HEK293 (cell line): ENCODE measurements at regions not wholly inside any gene's neighbourhood (a gene's known extent, or its start where the extent isn't known, plus 50 kb on each side); places are given as distances from the start of the nearest gene placed in this dataset.

Experiments
- CTCF ChIA-PET: fragments of 350-600 bp; formaldehyde crosslinking; extraction: SDS; loops from one replicate; lab custom pipeline; 2021; ENCODE audit warnings: antibody characterized with exemption; lab: Yijun Ruan, JAX
- POLR2A ChIA-PET: fragments of 300-600 bp; formaldehyde crosslinking; extraction: SDS; loops from one replicate; lab custom pipeline; 2020; ENCODE audit warnings: antibody characterized with exemption, inconsistent platforms; lab: Yijun Ruan, JAX
- H3K27ac ChIP-seq: fragments of 200-500 bp; sonication (Bioruptor generic); 2 replicates; pipeline ENCODE4 v1.5.1; 2014; ENCODE audit warnings: low read depth, low read length, control low read depth, inconsistent platforms; ENCODE audit errors: extremely low read depth
- H3K36me3 ChIP-seq, 2 experiments: fragments of 200-500 bp in 1 of 2; sonication (Bioruptor generic) in 1 of 2; 1 replicate in 1 of 2; 2 replicates in 1 of 2; pipeline ENCODE4 v1.5.1; 2014 to 2017; ENCODE audit warnings: inconsistent platforms in 2 of 2, low read length in 2 of 2; ENCODE audit not compliant: control insufficient read depth in 2 of 2, insufficient read depth in 1 of 2
- H3K4me1 ChIP-seq: fragments of 200-500 bp; sonication (Bioruptor generic); 2 replicates; pipeline ENCODE4 v1.5.1; 2014; ENCODE audit warnings: mild to moderate bottlenecking, low read length, inconsistent platforms; ENCODE audit not compliant: control insufficient read depth, insufficient read depth
- H3K4me3 ChIP-seq: 2 replicates; pipeline ENCODE4 v1.5.1; 2011; ENCODE audit warnings: low read depth, mild to moderate bottlenecking, control low read depth, low read length, moderate library complexity
- H3K9me3 ChIP-seq: fragments of 200-500 bp; sonication (Bioruptor generic); 2 replicates; pipeline ENCODE4 v1.5.1; 2014; ENCODE audit warnings: low read depth, low read length, inconsistent platforms; ENCODE audit not compliant: control insufficient read depth, insufficient read depth
- GLIS2 ChIP-seq: fragments of 450-650 bp; formaldehyde crosslinking; IDR thresholded peaks from 2 replicates; pipeline ENCODE4 v1.5.1; 2016; ENCODE audit warnings: missing biosample characterization, missing genetic modification characterization
- REPIN1 ChIP-seq: fragments of 450-650 bp; formaldehyde crosslinking; IDR thresholded peaks from 2 replicates; pipeline ENCODE4 v1.5.1; 2017; ENCODE audit warnings: missing biosample characterization, missing genetic modification characterization, low read depth
- ZBTB1 ChIP-seq: fragments of 450-650 bp; formaldehyde crosslinking; IDR thresholded peaks from 2 replicates; pipeline ENCODE4 v1.5.1; 2016; ENCODE audit warnings: missing biosample characterization, missing genetic modification characterization
- ZEB2 ChIP-seq: fragments of 450-650 bp; formaldehyde crosslinking; IDR thresholded peaks from 2 replicates; pipeline ENCODE4 v1.5.1; 2016; ENCODE audit warnings: missing biosample characterization, missing genetic modification characterization
- ZNF169 ChIP-seq: fragments of 450-650 bp; formaldehyde crosslinking; IDR thresholded peaks from 2 replicates; pipeline ENCODE4 v1.5.1; 2016; ENCODE audit warnings: missing biosample characterization, missing genetic modification characterization
- ZNF214 ChIP-seq: fragments of 450-650 bp; formaldehyde crosslinking; IDR thresholded peaks from 2 replicates; pipeline ENCODE4 v1.5.1; 2017; ENCODE audit warnings: missing biosample characterization, mild to moderate bottlenecking, missing genetic modification characterization, borderline replicate concordance
- ZNF292 ChIP-seq: fragments of 450-650 bp; formaldehyde crosslinking; IDR thresholded peaks from 2 replicates; pipeline ENCODE4 v1.5.1; 2016; ENCODE audit warnings: low read depth, missing biosample characterization, missing genetic modification characterization, borderline replicate concordance
- ZNF354C ChIP-seq: fragments of 450-650 bp; formaldehyde crosslinking; IDR thresholded peaks from 2 replicates; pipeline ENCODE4 v1.5.1; 2016; ENCODE audit warnings: missing biosample characterization, missing genetic modification characterization, low read depth, borderline replicate concordance
- ZNF37A ChIP-seq: fragments of 450-650 bp; IDR thresholded peaks from 2 replicates; pipeline ENCODE4 v1.5.1; 2018; ENCODE audit warnings: missing biosample characterization, missing genetic modification characterization
- ZNF501 ChIP-seq: fragments of 450-650 bp; formaldehyde crosslinking; IDR thresholded peaks from 2 replicates; pipeline ENCODE4 v1.5.1; 2016; ENCODE audit warnings: missing biosample characterization, missing genetic modification characterization
- ZNF549 ChIP-seq: fragments of 450-650 bp; IDR thresholded peaks from 2 replicates; pipeline ENCODE4 v1.5.1; 2018; ENCODE audit warnings: missing biosample characterization, missing genetic modification characterization, mild to moderate bottlenecking, inconsistent platforms, moderate library complexity
- ZNF561 ChIP-seq: fragments of 450-650 bp; IDR thresholded peaks from 2 replicates; pipeline ENCODE4 v1.5.1; 2018; ENCODE audit warnings: missing biosample characterization, missing genetic modification characterization, borderline replicate concordance
- ZNF629 ChIP-seq: fragments of 450-650 bp; formaldehyde crosslinking; IDR thresholded peaks from 2 replicates; pipeline ENCODE4 v1.5.1; 2017; ENCODE audit warnings: missing biosample characterization, missing genetic modification characterization
- ZNF660 ChIP-seq: fragments of 450-650 bp; IDR thresholded peaks from 2 replicates; pipeline ENCODE4 v1.5.1; 2018; ENCODE audit warnings: missing biosample characterization, mild to moderate bottlenecking, missing genetic modification characterization
- TF ChIP-seq, protein P1 (sequence below): fragments of 450-650 bp; formaldehyde crosslinking; IDR thresholded peaks from 2 replicates; pipeline ENCODE4 v1.5.1; 2016; ENCODE audit warnings: missing biosample characterization, missing genetic modification characterization
- TF ChIP-seq, protein P2 (sequence below): fragments of 450-650 bp; formaldehyde crosslinking; conservative IDR thresholded peaks from 2 replicates; pipeline ENCODE4 v1.5.1; 2016; ENCODE audit warnings: low read depth, missing biosample characterization, missing genetic modification characterization
- TF ChIP-seq, protein P3 (sequence below): sonication (generic); formaldehyde crosslinking; IDR thresholded peaks from 2 replicates; pipeline ENCODE4 v1.8.1; 2022; ENCODE audit warnings: mild to moderate bottlenecking, moderate library complexity, missing genetic modification reagents
- TF ChIP-seq, protein P4 (sequence below): fragments of 450-650 bp; formaldehyde crosslinking; IDR thresholded peaks from 2 replicates; pipeline ENCODE4 v1.5.1; 2016; ENCODE audit warnings: missing biosample characterization, missing genetic modification characterization
- TF ChIP-seq, protein P5 (sequence below): fragments of 450-650 bp; formaldehyde crosslinking; IDR thresholded peaks from 2 replicates; pipeline ENCODE4 v1.5.1; 2016; ENCODE audit warnings: missing biosample characterization, missing genetic modification characterization

DNA sequence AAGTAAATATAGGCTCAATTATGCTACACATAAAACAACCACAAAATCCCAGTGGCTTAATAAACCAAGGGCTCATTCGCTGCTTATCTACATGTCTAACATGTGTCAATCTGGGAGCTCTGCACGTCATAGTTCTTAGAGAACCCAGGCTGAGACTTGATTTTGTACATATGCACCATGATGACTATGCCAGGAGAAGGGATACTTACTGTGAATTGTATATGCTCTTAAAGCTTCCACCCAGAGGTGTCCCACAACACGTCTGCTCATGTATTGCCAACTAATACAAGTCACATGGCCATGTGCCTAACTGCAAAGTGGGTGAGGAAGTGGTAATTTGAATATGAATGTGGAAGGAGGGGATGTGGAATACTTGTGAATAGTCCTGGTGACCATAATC, 262.1 kb downstream of the CPS1 start (continued):
- TF ChIP-seq, protein P1, sequence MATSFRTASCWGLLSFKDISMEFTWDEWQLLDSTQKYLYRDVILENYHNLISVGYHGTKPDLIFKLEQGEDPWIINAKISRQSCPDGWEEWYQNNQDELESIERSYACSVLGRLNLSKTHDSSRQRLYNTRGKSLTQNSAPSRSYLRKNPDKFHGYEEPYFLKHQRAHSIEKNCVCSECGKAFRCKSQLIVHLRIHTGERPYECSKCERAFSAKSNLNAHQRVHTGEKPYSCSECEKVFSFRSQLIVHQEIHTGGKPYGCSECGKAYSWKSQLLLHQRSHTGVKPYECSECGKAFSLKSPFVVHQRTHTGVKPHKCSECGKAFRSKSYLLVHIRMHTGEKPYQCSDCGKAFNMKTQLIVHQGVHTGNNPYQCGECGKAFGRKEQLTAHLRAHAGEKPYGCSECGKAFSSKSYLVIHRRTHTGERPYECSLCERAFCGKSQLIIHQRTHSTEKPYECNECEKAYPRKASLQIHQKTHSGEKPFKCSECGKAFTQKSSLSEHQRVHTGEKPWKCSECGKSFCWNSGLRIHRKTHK (tag by site-specific recombination), result no peak
- TF ChIP-seq ZNF354C (tag by site-specific recombination), result no peak

DNA sequence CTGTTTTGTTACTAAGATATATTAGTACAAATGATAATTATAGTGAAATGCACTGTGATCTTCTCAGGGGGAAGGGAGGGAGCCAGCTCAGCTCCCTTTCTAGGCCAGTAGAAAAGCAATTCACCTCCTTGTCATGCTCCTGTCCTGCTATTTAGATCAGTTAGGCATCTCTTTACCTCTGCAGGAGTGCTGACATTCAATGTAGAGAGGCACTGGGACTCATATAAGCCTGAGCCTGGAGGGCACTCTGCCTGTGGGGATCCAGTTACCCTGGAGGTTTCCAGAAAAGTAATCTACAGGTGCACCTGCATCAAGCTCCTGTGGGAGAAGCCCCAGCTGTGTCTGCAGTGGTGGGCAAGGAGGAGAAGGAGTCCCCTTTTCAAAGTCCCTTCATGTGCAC, 277.0 kb downstream of the CPS1 start:
- H3K4me1 ChIP-seq, result no peaks in the 10 kb centered on the region
- H3K36me3 ChIP-seq, result no peaks in the 10 kb centered on the region
- H3K9me3 ChIP-seq, result no peaks in the 10 kb centered on the region
- no peak overlapping the region for H3K27ac ChIP-seq
- H3K4me3 ChIP-seq, result no peak overlapping the region
- TF ChIP-seq, protein P2, sequence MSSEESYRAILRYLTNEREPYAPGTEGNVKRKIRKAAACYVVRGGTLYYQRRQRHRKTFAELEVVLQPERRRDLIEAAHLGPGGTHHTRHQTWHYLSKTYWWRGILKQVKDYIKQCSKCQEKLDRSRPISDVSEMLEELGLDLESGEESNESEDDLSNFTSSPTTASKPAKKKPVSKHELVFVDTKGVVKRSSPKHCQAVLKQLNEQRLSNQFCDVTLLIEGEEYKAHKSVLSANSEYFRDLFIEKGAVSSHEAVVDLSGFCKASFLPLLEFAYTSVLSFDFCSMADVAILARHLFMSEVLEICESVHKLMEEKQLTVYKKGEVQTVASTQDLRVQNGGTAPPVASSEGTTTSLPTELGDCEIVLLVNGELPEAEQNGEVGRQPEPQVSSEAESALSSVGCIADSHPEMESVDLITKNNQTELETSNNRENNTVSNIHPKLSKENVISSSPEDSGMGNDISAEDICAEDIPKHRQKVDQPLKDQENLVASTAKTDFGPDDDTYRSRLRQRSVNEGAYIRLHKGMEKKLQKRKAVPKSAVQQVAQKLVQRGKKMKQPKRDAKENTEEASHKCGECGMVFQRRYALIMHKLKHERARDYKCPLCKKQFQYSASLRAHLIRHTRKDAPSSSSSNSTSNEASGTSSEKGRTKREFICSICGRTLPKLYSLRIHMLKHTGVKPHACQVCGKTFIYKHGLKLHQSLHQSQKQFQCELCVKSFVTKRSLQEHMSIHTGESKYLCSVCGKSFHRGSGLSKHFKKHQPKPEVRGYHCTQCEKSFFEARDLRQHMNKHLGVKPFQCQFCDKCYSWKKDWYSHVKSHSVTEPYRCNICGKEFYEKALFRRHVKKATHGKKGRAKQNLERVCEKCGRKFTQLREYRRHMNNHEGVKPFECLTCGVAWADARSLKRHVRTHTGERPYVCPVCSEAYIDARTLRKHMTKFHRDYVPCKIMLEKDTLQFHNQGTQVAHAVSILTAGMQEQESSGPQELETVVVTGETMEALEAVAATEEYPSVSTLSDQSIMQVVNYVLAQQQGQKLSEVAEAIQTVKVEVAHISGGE (tag by site-specific recombination), result no peak
- TF ChIP-seq ZNF549 (tag by site-specific recombination) (no peak), ZNF629 (tag by site-specific recombination) (no peak), ZEB2 (no peak), ZNF561 (tag by site-specific recombination) (no peak), ZNF660 (tag by site-specific recombination) (no peak), ZNF292 (tag by site-specific recombination) (no peak), ZNF214 (tag by site-specific recombination) (no peak), GLIS2 (tag by site-specific recombination) (no peak), ZNF37A (tag by site-specific recombination) (no peak), ZNF501 (no peak), REPIN1 (tag by site-specific recombination) (no peak), ZNF169 (tag by site-specific recombination) (no peak), ZBTB1 (no peak)
- TF ChIP-seq, protein P1 (tag by site-specific recombination), result no peak
- TF ChIP-seq, protein P3, sequence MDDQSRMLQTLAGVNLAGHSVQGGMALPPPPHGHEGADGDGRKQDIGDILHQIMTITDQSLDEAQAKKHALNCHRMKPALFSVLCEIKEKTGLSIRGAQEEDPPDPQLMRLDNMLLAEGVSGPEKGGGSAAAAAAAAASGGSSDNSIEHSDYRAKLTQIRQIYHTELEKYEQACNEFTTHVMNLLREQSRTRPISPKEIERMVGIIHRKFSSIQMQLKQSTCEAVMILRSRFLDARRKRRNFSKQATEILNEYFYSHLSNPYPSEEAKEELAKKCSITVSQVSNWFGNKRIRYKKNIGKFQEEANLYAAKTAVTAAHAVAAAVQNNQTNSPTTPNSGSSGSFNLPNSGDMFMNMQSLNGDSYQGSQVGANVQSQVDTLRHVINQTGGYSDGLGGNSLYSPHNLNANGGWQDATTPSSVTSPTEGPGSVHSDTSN (CRISPR knock-in tag), result no peak
- TF ChIP-seq, protein P4, sequence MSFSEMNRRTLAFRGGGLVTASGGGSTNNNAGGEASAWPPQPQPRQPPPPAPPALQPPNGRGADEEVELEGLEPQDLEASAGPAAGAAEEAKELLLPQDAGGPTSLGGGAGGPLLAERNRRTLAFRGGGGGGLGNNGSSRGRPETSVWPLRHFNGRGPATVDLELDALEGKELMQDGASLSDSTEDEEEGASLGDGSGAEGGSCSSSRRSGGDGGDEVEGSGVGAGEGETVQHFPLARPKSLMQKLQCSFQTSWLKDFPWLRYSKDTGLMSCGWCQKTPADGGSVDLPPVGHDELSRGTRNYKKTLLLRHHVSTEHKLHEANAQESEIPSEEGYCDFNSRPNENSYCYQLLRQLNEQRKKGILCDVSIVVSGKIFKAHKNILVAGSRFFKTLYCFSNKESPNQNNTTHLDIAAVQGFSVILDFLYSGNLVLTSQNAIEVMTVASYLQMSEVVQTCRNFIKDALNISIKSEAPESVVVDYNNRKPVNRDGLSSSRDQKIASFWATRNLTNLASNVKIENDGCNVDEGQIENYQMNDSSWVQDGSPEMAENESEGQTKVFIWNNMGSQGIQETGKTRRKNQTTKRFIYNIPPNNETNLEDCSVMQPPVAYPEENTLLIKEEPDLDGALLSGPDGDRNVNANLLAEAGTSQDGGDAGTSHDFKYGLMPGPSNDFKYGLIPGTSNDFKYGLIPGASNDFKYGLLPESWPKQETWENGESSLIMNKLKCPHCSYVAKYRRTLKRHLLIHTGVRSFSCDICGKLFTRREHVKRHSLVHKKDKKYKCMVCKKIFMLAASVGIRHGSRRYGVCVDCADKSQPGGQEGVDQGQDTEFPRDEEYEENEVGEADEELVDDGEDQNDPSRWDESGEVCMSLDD (tag by site-specific recombination), result no peak
- TF ChIP-seq, protein P5, sequence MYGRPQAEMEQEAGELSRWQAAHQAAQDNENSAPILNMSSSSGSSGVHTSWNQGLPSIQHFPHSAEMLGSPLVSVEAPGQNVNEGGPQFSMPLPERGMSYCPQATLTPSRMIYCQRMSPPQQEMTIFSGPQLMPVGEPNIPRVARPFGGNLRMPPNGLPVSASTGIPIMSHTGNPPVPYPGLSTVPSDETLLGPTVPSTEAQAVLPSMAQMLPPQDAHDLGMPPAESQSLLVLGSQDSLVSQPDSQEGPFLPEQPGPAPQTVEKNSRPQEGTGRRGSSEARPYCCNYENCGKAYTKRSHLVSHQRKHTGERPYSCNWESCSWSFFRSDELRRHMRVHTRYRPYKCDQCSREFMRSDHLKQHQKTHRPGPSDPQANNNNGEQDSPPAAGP, result no peak
- CTCF ChIA-PET, result interaction anchor here (0.5 kb wide), 1 partner anchor 221 kb away, joined by 3 read pairs; no protein-coding TSS in a partner anchor
- POLR2A ChIA-PET, result no interaction called here
